ENCODE measurements at regions not wholly inside any gene's neighbourhood (a gene's known extent, or its start where the extent isn't known, plus 50 kb on each side); places are given as distances from the start of the nearest gene placed in this dataset.

GRCh38 chr5:1949253-1949652, 66.5 kb upstream of the IRX4 start:
- Mint-ChIP-seq H3K9me3 (peaks cover 6% of the 10 kb centered on the region; the same call in 2 of the 3 replicates), H3K36me3 (ENCODE audit: low read depth) (peaks cover 5% of the 10 kb centered on the region; the same call in 1 of the 3 replicates), H3K27ac (no peak overlapping the region), H3K4me1 (peaks cover 38% of the 10 kb centered on the region), H3K4me3 (no peak overlapping the region), H3K27me3 (ENCODE audit: insufficient read depth, low read depth, poor library complexity) (peaks cover 5% of the 10 kb centered on the region)
- Histone ChIP-seq H3K9me2 (ENCODE audit: insufficient read depth) (no peaks in the 10 kb centered on the region), H3K36me3 (ENCODE audit: insufficient read depth) (no peaks in the 10 kb centered on the region), H3K79me2 (replicated peaks; ENCODE audit: insufficient read depth) (no peaks in the 10 kb centered on the region), H3K4me1 (ENCODE audit: insufficient read depth) (peaks cover 9% of the 10 kb centered on the region), H2AFZ (no peak overlapping the region), H3K27ac (ENCODE audit: low read depth) (no peak overlapping the region), H3K4me3 (no peak overlapping the region), H4K20me1 (replicated peaks; ENCODE audit: insufficient read depth) (no peaks in the 10 kb centered on the region), H3K27me3 (ENCODE audit: insufficient read depth) (no peaks in the 10 kb centered on the region), H3K4me2 (no peak overlapping the region), H3F3A (replicated peaks; ENCODE audit: low read depth) (no peaks in the 10 kb centered on the region; the same call in 1 of the 2 replicates)
- TF ChIP-seq ZNF114 (CRISPR knock-in tag; IDR thresholded peaks at IDR 0.05) (no peak), POLR2AphosphoS5 (IDR thresholded peaks at IDR 0.05; ENCODE audit: low read depth) (no peak), ZNF462 (CRISPR knock-in tag; IDR thresholded peaks at IDR 0.05) (no peak), NANOG (IDR thresholded peaks at IDR 0.05; ENCODE audit: borderline replicate concordance) (no peak), REST (IDR thresholded peaks at IDR 0.05; ENCODE audit: unreplicated experiment) (no peak), ZNF331 (CRISPR knock-in tag; IDR thresholded peaks at IDR 0.05; ENCODE audit: low read depth) (no peak), ETS1 (IDR thresholded peaks at IDR 0.05) (no peak), EZH2 (IDR thresholded peaks at IDR 0.05; ENCODE audit: low read depth, unreplicated experiment) (no peak)
- DNase-seq (ENCODE audit: low spot score), result no peak
- ATAC-seq, result no peak

Data from GM23338 (cell line).